DOHH2 (cell line): ENCODE measurements at regions not wholly inside any gene's neighbourhood (a gene's known extent, or its start where the extent isn't known, plus 50 kb on each side); places are given as distances from the start of the nearest gene placed in this dataset.

Experiments
- H3F3A ChIP-seq: fragments of 200-600 bp; sonication (generic), shearing (Covaris generic); 2 replicates; pipeline ENCODE4 v1.6.0; 2016; ENCODE audit warnings: antibody characterized with exemption, mild to moderate bottlenecking; ENCODE audit not compliant: control insufficient read depth, insufficient read depth
- H3K27ac ChIP-seq: fragments of 200-600 bp; sonication (generic); 2 replicates; pipeline ENCODE4 v1.5.1; 2014; ENCODE audit warnings: low read depth, mild to moderate bottlenecking, low read length, moderate library complexity
- H3K27me3 ChIP-seq: fragments of 200-600 bp; sonication (generic); 2 replicates; pipeline ENCODE4 v1.6.1; 2014; ENCODE audit warnings: mild to moderate bottlenecking, low read length, mixed read lengths; ENCODE audit not compliant: control insufficient read depth
- H3K36me3 ChIP-seq: fragments of 200-600 bp; sonication (generic); 2 replicates; pipeline ENCODE4 v1.6.1; 2014; ENCODE audit warnings: mild to moderate bottlenecking, low read length, moderate library complexity, mixed read lengths; ENCODE audit not compliant: control insufficient read depth
- H3K4me1 ChIP-seq: fragments of 200-600 bp; sonication (generic); 2 replicates; pipeline ENCODE4 v1.6.1; 2014; ENCODE audit warnings: mild to moderate bottlenecking, low read length, mixed read lengths; ENCODE audit not compliant: control insufficient read depth
- H3K4me2 ChIP-seq: fragments of 200-600 bp; sonication (generic); 2 replicates; pipeline ENCODE4 v1.6.0; 2014; ENCODE audit warnings: mild to moderate bottlenecking, low read length, moderate library complexity
- H3K4me3 ChIP-seq: fragments of 200-600 bp; sonication (generic); 2 replicates; pipeline ENCODE4 v1.5.1; 2014; ENCODE audit warnings: mild to moderate bottlenecking, low read length, mixed read lengths
- H3K79me2 ChIP-seq: fragments of 200-600 bp; sonication (generic); 2 replicates; pipeline ENCODE4 v1.6.1; 2014; ENCODE audit warnings: mild to moderate bottlenecking, low read length, mixed read lengths; ENCODE audit not compliant: control insufficient read depth
- H3K9me2 ChIP-seq: fragments of 200-600 bp; sonication (generic); replicated peaks from 2 replicates; pipeline ENCODE4 v1.6.1; 2014; ENCODE audit warnings: mild to moderate bottlenecking, low read length, mixed read lengths; ENCODE audit not compliant: control insufficient read depth
- H3K9me3 ChIP-seq: fragments of 200-600 bp; sonication (generic); 2 replicates; pipeline ENCODE4 v1.6.1; 2014; ENCODE audit warnings: antibody characterized with exemption, low read length, mixed read lengths; ENCODE audit not compliant: control insufficient read depth, insufficient read depth
- H4K20me1 ChIP-seq: fragments of 200-600 bp; sonication (generic); 2 replicates; pipeline ENCODE4 v1.6.0; 2014; ENCODE audit warnings: low read depth, mild to moderate bottlenecking, antibody characterized with exemption, low read length, moderate library complexity; ENCODE audit not compliant: control insufficient read depth, insufficient read depth
- EZH2phosphoT487 ChIP-seq: fragments of 200-600 bp; sonication (generic); IDR thresholded peaks from 2 replicates; pipeline ENCODE4 v1.6.1; 2017; ENCODE audit warnings: borderline replicate concordance, mild to moderate bottlenecking, antibody characterized with exemption, low read length, moderate library complexity, mixed read lengths
- TF ChIP-seq, protein P1 (sequence below): fragments of 200-600 bp; sonication (generic); IDR thresholded peaks from one replicate; pipeline ENCODE4 v1.5.1; 2014; ENCODE audit warnings: antibody characterized with exemption, mild to moderate bottlenecking, low read depth, low read length; ENCODE audit not compliant: poor library complexity, severe bottlenecking

DNA sequence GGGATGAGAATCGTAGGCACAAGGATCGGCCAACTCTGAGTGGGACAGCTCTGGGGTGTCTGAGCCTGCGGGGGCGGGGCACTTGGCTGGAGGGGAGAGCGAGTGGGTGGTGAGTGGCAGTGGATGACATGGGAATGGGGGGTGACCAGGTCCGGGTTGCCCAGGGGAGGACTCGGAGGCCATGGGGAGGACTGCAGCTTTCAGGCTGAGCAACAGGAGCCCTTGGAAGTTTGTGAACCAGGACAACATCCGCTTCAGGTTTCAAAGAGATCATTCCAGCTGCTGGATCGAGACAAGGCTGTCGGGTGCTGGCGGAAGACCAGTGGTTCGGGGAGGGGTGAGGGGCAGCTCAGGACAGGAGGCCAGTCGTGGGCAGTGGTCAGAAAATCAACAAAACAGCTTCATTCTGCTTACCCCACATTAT lies 124.4 kb upstream of the IRF2BP2 start:
- peaks cover 14% of the 10 kb centered on the region for H3K4me1 ChIP-seq
- H3K27ac ChIP-seq = no peak overlapping the region
- TF ChIP-seq EZH2phosphoT487 = no peak
- TF ChIP-seq, protein P1, sequence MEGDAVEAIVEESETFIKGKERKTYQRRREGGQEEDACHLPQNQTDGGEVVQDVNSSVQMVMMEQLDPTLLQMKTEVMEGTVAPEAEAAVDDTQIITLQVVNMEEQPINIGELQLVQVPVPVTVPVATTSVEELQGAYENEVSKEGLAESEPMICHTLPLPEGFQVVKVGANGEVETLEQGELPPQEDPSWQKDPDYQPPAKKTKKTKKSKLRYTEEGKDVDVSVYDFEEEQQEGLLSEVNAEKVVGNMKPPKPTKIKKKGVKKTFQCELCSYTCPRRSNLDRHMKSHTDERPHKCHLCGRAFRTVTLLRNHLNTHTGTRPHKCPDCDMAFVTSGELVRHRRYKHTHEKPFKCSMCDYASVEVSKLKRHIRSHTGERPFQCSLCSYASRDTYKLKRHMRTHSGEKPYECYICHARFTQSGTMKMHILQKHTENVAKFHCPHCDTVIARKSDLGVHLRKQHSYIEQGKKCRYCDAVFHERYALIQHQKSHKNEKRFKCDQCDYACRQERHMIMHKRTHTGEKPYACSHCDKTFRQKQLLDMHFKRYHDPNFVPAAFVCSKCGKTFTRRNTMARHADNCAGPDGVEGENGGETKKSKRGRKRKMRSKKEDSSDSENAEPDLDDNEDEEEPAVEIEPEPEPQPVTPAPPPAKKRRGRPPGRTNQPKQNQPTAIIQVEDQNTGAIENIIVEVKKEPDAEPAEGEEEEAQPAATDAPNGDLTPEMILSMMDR = no peak
- no peak overlapping the region for H3K4me3 ChIP-seq
- no peaks in the 10 kb centered on the region for H4K20me1 ChIP-seq
- H3K36me3 ChIP-seq = no peaks in the 10 kb centered on the region
- no peaks in the 10 kb centered on the region for H3K9me2 ChIP-seq
- no peak overlapping the region for H3K4me2 ChIP-seq
- H3K79me2 ChIP-seq = no peaks in the 10 kb centered on the region
- H3K9me3 ChIP-seq = no peaks in the 10 kb centered on the region
- H3K27me3 ChIP-seq = peaks cover 6% of the 10 kb centered on the region
- H3F3A ChIP-seq = no peaks in the 10 kb centered on the region

DNA sequence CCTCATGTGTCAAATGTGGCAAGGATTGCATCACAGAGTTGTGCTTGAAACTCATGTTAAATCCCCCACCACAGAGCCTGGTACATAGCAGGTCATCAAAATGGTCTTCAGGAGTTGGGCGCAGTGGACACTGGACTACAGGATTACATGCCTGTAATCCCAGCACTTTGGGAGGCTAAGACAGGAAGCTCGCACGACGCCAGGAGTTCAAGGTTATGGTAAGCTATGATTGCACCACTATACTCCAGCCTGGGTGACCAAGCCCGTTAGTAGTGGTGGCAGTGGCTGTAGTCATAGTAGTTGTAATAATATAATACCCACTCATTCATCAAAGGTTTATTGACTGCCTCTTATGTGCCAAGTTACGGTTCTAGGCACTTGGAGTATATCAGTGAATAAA lies 123.4 kb upstream of the IRF2BP2 start:
- no peaks in the 10 kb centered on the region for H4K20me1 ChIP-seq
- H3K4me2 ChIP-seq = no peak overlapping the region
- H3K36me3 ChIP-seq = no peaks in the 10 kb centered on the region
- no peaks in the 10 kb centered on the region for H3F3A ChIP-seq
- peaks cover 14% of the 10 kb centered on the region for H3K4me1 ChIP-seq
- H3K9me3 ChIP-seq = no peaks in the 10 kb centered on the region
- no peak overlapping the region for H3K27ac ChIP-seq
- no peaks in the 10 kb centered on the region for H3K9me2 ChIP-seq
- peaks cover 6% of the 10 kb centered on the region for H3K27me3 ChIP-seq
- H3K4me3 ChIP-seq = no peak overlapping the region
- TF ChIP-seq, protein P1 = no peak
- no peak for TF ChIP-seq EZH2phosphoT487
- H3K79me2 ChIP-seq = no peaks in the 10 kb centered on the region

DNA sequence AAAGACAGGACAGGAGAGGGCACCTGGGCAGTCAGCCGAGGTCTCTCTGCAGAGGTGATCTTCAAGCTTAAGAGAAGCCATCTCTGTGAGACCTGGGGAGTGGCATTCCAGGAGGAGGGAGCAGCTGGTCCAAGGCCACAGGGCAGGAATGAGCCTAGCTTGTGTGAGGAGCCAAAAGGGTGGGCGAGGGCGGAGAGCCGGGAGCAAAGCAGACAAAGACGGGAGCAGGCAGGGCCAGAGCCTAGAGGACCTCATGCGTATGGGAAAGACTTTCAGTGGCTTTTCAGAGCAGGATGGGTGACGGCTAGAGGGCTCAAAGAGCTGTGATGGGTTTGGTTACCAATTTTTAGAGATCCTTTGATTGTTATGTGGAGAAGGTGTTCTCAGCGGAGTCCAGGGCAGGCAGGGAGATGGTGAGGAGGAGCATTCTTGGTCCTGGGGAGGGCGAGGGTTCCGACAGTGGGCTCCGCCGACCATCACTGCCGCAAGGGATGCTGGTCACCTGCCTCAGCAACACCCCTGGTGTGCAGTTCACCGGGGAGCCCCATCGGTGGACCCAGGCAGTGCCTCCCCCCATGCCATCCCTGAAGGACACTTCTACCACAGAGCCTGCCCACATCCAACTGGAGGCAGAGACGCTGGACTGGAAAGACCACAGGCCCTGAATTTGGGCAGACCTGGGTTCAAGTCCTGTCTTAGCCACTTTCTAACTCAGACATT lies 122.9 kb upstream of the IRF2BP2 start:
- Histone ChIP-seq H3K4me2 (no peak overlapping the region), H3K4me1 (peaks cover 16% of the 10 kb centered on the region), H3F3A (no peaks in the 10 kb centered on the region), H3K79me2 (no peaks in the 10 kb centered on the region), H3K4me3 (no peak overlapping the region), H4K20me1 (no peaks in the 10 kb centered on the region), H3K9me3 (no peaks in the 10 kb centered on the region), H3K27ac (no peak overlapping the region), H3K36me3 (no peaks in the 10 kb centered on the region), H3K9me2 (no peaks in the 10 kb centered on the region), H3K27me3 (peaks cover 6% of the 10 kb centered on the region)
- TF ChIP-seq, protein P1 = no peak
- no peak for TF ChIP-seq EZH2phosphoT487
